Pancreas (tissue), 10 donors: ENCODE measurements at regions not wholly inside any gene's neighbourhood (a gene's known extent, or its start where the extent isn't known, plus 50 kb on each side); places are given as distances from the start of the nearest gene placed in this dataset.

Experiments used
- ATAC-seq, 4 donors: fragments of 200-7000 bp; cut with Tn5 transposase; one replicate each; pipeline versions ENCODE4 v1.8.0 to v1.9.1; 2020; ENCODE audit warnings: mild to moderate bottlenecking in 4 of 4, moderate library complexity in 4 of 4
- DNase-seq, 6 donors: peaks; one replicate each; pipeline ENCODE4 v3.0.0-alpha.2; 2020
- FAIRE-seq: peaks from 2 replicates; lab custom pipeline; 2012; peaks lifted over from hg19 to GRCh38; lab: Jason Lieb, UNC
- H3K27ac ChIP-seq, 4 donors: fragments of 200-600 bp; sonication (generic); 1 replicate in 3 of 4; 2 replicates in 1 of 4; pipeline versions ENCODE4 v1.5.0 to v1.8.0; 2020
- H3K27me3 ChIP-seq, 4 donors: fragments of 200-600 bp; one replicate each; pipeline ENCODE4 v1.8.0; 2021
- H3K36me3 ChIP-seq, 3 donors: fragments of 200-600 bp; sonication (generic) in 1 of 3; one replicate each; pipeline versions ENCODE4 v1.5.0 to v1.8.0; 2020 to 2021
- H3K4me1 ChIP-seq, 3 donors: fragments of 200-600 bp; one replicate each; pipeline ENCODE4 v1.8.0; 2021
- H3K4me3 ChIP-seq, 4 donors: fragments of 200-600 bp; sonication (generic) in 2 of 4; one replicate each; pipeline versions ENCODE4 v1.5.0 to v1.8.0; 2020 to 2021
- H3K9me3 ChIP-seq, 4 donors: fragments of 200-600 bp; one replicate each; pipeline ENCODE4 v1.8.0; 2021
- CTCF ChIP-seq, 4 donors: fragments of 200-600 bp; sonication (generic) in 3 of 4; IDR thresholded peaks; one replicate each; pipeline versions ENCODE4 v1.5.0 to v1.8.0; 2021; ENCODE audit warnings: antibody characterized with exemption in 4 of 4
- WGBS, 2 donors: extraction: QIAGEN DNeasy Blood & Tissue Kit; methylation state at CpG; one replicate each; pipeline ENCODE4 v1.1.7; 2013; 5-methylcytosine and 5-hydroxymethylcytosine counted together
- intact Hi-C, 3 donors: fragments of 100-400 bp; cut with DNase I; formaldehyde crosslinking; loops; one replicate each; pipeline versions ENCODE4 v1.11.1 to v1.14.2; 2022
- donor health status: healthy with polysubstance abuse.
- donor health status: DM: no; HTN: no; CAD: no; lungs with moderate emphysema.
- donor health status: DM: no; HTN: no; CAD: no.
- donor health status: control.
- donor health status: control.
- donor health status: Bipolar disorder and iron deficiency.
- donor health status: DM: yes; HTN: yes; CAD: no.
- donor health status: DM: no; HTN: no; CAD: no.
- donor health status: DM: no; HTN: no; CAD: no.
- donor health status: DM: yes; HTN: yes; CAD: no.

GRCh38 chr10:130486906-130487305 is 350.7 kb downstream of the GLRX3 start:
- Histone ChIP-seq H3K4me3 (no peak overlapping the region), H3K4me1 (no peaks in the 10 kb centered on the region), H3K9me3 (no peaks in the 10 kb centered on the region), H3K27me3 (no peaks in the 10 kb centered on the region), H3K36me3 (no peaks in the 10 kb centered on the region), H3K27ac (no peak overlapping the region)
- DNase-seq (no peak), ATAC-seq (no peak), FAIRE-seq (no peak)
- no peak for TF ChIP-seq CTCF (IDR thresholded peaks at IDR 0.05)
- WGBS, 2 donors, result 77 to 79% methylated on average over 7 of the region's 7 CpGs
- intact Hi-C loops, result no loop called here

GRCh38 chr10:130487566-130487965 is 351.4 kb downstream of the GLRX3 start:
- Histone ChIP-seq H3K4me3 (no peak overlapping the region), H3K27ac (no peak overlapping the region), H3K9me3 (no peaks in the 10 kb centered on the region), H3K36me3 (no peaks in the 10 kb centered on the region), H3K4me1 (no peaks in the 10 kb centered on the region), H3K27me3 (no peaks in the 10 kb centered on the region)
- intact Hi-C loops, result no loop called here
- no peak for DNase-seq
- FAIRE-seq, result no peak
- 64 to 67% methylated on average over 6 of the region's 6 CpGs for WGBS, 2 donors
- no peak for ATAC-seq
- TF ChIP-seq CTCF (IDR thresholded peaks at IDR 0.05), result no peak

GRCh38 chr10:130489891-130490290 is 353.7 kb downstream of the GLRX3 start:
- no peaks in the 10 kb centered on the region for H3K4me1 ChIP-seq
- intact Hi-C loops, result no loop called here
- no peak overlapping the region for H3K4me3 ChIP-seq
- H3K27ac ChIP-seq, result no peak overlapping the region
- TF ChIP-seq CTCF (IDR thresholded peaks at IDR 0.05), result no peak
- H3K27me3 ChIP-seq, result no peaks in the 10 kb centered on the region
- DNase-seq, result no peak
- no peak for FAIRE-seq
- no peaks in the 10 kb centered on the region for H3K36me3 ChIP-seq
- ATAC-seq, result no peak
- no peaks in the 10 kb centered on the region for H3K9me3 ChIP-seq
- 51 to 67% methylated on average over 5 of the region's 5 CpGs for WGBS, 2 donors

- no peak for ATAC-seq
Measured at GRCh38 chr10:130491011-130491692, 355.0 kb downstream of the GLRX3 start.

More at GRCh38 chr10:130491011-130491692, 355.0 kb downstream of the GLRX3 start:
- Histone ChIP-seq H3K27ac (no peak overlapping the region), H3K4me3 (no peak overlapping the region), H3K27me3 (no peaks in the 10 kb centered on the region), H3K9me3 (no peaks in the 10 kb centered on the region), H3K4me1 (no peaks in the 10 kb centered on the region), H3K36me3 (no peaks in the 10 kb centered on the region)
- TF ChIP-seq CTCF (IDR thresholded peaks at IDR 0.05), result no peak
- DNase-seq (no peak), FAIRE-seq (no peak)
- intact Hi-C loops, result no loop called here
- 82 to 84% methylated on average over 5 of the region's 5 CpGs for WGBS, 2 donors
